SU-DHL-6 (cell line): ENCODE measurements at regions not wholly inside any gene's neighbourhood (a gene's known extent, or its start where the extent isn't known, plus 50 kb on each side); places are given as distances from the start of the nearest gene placed in this dataset.

ENCODE experiments used
- EZH2phosphoT487 ChIP-seq: fragments of 200-600 bp; sonication (generic), shearing (Covaris generic); conservative IDR thresholded peaks from 2 replicates; pipeline ENCODE4 v1.6.1; 2018; ENCODE audit warnings: mild to moderate bottlenecking, antibody characterized with exemption, low read length, moderate library complexity, mixed read lengths
- TF ChIP-seq, protein P1 (sequence below): fragments of 200-600 bp; sonication (generic); IDR thresholded peaks from one replicate; pipeline ENCODE4 v1.5.1; 2017; ENCODE audit warnings: antibody characterized with exemption, mild to moderate bottlenecking, low read length, moderate library complexity; ENCODE audit not compliant: insufficient read depth, poor library complexity, severe bottlenecking

DNA sequence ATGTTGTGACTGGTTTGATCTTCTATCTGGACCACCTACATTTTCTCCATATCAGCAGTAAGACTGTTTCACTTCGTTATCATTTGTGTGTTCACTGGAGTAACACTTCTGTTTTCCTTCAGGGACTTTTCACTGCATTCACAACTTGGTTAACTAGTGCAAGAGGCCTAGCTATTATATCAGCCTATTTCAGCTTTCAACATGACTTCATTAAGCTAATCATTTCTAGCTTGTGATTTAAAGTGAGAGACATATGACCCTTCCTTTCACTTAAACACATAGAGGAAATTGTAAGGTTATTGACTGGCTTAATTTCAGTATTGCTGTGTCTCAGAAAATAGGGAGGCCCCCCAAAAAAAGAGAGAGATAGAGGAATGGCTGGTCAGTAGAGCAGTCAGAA, 622.8 kb upstream of the NRSN1 start:
- TF ChIP-seq, protein P1, sequence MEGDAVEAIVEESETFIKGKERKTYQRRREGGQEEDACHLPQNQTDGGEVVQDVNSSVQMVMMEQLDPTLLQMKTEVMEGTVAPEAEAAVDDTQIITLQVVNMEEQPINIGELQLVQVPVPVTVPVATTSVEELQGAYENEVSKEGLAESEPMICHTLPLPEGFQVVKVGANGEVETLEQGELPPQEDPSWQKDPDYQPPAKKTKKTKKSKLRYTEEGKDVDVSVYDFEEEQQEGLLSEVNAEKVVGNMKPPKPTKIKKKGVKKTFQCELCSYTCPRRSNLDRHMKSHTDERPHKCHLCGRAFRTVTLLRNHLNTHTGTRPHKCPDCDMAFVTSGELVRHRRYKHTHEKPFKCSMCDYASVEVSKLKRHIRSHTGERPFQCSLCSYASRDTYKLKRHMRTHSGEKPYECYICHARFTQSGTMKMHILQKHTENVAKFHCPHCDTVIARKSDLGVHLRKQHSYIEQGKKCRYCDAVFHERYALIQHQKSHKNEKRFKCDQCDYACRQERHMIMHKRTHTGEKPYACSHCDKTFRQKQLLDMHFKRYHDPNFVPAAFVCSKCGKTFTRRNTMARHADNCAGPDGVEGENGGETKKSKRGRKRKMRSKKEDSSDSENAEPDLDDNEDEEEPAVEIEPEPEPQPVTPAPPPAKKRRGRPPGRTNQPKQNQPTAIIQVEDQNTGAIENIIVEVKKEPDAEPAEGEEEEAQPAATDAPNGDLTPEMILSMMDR: no peak
- TF ChIP-seq EZH2phosphoT487: no peak
